AML-193 (cell line): ENCODE measurements at regions not wholly inside any gene's neighbourhood (a gene's known extent, or its start where the extent isn't known, plus 50 kb on each side); places are given as distances from the start of the nearest gene placed in this dataset.

Experiments
- DNase-seq, 2 experiments: peaks; one replicate each; lab custom pipeline; 2025; lab: John Stamatoyannopoulos, UW

DNA sequence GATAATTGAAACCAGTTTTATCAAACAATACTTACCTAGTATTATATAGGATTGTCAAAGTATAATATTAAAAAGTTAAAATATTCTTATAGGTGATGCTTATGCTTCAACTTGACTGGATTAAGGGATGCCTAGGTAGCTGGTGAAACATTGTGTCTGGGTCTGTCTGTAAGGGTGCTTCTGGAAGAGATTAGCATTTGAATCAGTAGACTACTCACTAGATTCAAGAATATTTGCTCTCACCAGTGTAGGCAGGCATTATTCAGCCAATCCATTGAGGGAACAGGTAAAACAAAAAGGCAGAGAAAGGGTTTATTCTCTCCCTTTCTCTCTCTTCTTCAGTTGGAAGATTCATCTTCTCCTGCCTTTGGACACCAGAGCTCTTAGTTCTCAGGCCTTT, 486.8 kb upstream of the GOLIM4 start:
- DNase-seq = no peak

DNA sequence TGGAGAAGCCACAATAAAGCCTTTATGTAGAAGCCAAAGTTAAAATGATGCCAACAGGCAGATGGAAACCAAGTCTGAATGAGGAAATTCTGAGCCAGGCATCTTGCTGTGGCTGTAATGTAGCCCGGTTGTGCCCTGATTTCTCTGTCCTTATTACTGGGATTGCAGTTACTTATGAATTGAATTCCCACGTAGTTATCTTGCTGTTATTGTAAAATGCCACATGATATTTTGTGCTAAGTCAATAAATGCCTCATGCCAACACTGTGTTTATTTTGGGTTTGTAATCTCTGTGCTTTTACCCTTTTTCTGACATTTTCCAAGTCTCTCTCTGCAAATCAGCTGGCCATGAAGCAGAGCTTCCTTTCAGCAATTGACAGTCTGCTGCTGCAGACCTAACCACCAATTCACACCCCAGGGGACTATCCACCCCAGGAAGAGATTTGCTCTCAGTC, 486.1 kb upstream of the GOLIM4 start:
- DNase-seq = no peak

DNA sequence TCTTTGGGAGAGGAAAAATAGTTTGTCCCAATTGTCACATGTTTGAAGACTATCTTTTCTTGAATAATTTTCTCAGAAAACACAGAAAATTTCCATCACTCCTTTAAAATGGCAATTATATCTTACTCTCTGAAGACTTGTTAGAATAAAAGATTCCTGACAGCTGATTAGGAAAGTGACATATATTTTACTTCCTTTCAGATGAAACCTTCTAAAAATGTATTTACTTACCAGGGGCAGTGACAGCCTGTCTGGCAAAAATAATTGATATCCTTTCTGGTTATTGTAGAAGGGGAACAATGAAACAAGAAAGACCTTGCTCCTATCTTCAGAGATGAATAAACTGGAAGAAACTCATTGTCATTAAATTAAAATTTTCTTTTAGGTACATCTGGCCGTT, 483.3 kb upstream of the GOLIM4 start:
- no peak for DNase-seq

DNA sequence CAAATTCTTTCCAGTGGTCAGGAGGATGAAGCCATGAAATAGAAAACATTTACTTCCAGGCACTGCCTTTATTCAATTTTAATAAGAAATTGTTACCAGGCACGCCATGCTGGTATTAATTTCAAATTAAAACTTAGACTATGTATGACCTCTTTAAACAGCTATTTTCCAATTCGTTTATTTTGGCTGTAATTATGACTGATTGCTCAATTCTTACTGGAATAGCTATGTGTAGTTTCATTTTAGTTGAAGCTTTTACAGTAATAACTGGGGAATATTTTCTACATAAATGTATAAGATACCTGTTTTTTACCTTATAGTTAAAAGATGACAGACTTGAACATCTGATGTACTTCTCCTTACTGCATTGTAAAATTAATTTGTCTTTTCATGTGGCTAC, 480.0 kb upstream of the GOLIM4 start:
- no peak for DNase-seq

DNA sequence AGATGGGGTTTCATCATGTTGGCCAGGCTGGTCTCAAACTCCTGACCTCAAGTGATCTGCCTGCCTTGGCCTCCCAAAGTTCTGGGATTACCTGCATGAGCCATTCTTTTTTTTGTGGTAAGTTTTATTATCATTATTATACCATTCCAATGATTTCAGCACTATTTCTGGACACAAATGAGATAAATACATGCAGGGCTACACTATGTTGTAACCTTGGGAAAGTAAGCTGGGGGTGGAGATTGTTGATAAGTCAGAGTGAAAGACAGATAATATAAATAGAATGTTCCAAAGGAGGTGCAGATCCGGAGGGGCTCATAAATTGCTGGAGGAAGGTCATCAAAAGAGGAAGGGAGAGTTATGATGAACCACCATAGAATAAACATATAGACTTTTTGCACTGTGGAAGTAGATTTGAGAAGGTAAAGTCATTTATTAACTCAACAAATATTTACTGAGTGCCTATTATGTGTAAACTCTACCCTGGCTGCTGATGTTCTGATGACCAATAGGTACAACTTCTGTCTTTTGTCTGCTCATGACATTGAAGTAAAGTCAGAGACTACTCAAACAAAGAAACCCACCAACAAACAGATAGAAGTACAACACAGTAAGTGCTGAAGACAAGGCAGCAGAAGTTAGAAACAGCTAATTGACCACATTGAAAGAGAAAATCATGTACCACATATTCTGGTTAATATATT, 478.9 kb upstream of the GOLIM4 start:
- DNase-seq = no peak

DNA sequence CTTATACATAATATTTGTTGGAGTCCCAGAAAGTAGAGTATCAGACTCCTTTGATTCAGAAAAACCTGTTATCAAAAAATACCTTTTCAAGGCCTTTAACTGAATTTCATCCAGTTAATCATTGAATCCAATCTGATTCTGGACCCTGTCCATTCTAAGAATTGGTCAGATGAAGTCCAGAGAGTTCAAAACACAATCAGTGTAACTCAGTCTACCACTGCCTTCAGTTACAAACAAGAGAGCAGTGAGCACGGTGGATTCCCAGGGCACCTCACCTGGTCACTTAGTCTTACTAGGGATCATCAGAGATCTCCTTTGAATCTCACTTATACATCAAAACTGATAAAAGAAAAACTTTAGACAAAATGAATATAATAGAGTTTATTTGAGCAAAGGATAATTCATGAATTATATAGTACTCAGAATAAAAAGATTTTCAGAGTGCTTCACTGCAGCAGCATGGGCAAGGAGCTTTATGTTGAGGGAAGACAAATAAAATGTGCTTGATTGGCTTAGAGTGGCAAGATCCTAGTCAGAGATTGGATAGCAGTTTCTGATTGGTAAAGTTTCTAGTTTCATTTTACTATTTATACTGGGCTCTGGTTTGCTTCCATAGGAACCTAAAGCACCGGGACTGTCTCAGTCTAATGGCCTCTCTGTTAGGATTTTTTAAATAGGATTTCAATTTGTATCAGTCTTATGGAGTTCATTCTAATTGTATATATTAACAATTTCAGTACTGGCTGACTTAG, 474.9 kb upstream of the GOLIM4 start:
- no peak for DNase-seq

DNA sequence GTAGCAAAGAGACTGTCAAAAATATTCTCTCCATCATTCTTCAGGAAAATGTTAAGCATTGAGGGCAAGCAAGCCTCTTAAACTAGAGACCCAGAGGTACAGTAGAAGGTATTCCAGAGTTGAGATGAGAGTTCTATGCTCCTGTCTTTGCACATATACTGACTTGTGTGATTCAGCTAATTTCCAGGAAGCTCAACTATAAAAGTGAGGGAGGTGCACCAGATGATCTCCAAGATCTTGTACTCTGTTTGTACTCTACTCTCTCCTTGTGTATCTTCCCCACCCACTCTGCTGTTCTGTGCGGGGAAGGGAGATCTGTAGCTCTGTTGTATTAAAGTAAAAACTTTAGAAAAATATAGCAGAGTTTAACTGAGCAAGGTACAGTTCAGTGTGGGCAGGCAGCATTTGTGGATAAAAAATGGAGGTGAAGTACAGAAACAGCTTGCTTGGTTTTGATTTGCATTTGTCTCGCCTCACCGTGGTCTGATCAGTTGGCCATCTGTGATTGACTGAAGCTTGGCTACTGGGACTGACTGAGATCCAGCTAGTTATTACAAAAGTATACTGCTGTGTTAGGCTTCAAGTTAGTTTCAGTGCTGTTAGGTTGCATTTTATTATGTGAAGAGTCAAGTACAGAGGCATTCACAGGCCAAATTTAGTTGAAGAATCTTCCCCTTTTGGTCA, 463.1 kb upstream of the GOLIM4 start:
- no peak for DNase-seq

DNA sequence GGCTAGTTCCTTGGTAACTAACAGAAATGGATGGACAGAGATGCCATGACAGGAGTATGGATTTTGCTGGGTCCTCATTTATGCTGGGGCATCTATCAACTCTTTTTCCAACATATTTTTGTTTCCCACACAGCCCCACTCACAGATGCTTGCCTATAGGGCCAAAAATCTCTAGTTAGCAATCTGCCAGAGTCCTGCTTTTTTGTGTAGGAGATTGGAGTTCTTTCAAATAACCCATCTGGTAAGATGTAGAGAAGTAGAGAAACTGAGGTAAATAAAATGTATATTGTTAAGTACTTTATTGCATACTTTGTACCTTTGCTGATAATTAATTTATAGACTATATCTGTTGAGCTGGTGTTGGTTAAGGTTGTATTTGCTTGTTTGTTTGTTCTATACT, 456.5 kb upstream of the GOLIM4 start:
- no peak for DNase-seq

DNA sequence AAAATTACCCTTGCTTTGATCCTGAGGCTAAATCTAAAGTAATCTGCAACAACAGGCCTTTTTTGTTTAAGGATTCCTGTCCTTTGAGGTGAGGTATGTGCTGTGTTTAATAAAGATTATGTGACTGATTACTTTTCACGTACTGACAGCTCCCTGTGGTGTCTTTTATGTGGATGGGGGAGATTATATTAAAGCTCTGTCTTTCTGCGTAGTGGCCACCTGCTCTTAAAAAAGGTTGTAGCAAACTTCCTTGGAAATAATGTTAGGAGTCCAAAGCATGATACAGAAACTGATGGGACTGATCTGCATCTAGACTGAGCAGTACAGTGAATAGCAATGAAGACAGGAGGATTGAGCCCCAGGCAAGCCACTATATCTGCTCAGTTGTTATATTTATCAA, 453.0 kb upstream of the GOLIM4 start:
- no peak for DNase-seq

DNA sequence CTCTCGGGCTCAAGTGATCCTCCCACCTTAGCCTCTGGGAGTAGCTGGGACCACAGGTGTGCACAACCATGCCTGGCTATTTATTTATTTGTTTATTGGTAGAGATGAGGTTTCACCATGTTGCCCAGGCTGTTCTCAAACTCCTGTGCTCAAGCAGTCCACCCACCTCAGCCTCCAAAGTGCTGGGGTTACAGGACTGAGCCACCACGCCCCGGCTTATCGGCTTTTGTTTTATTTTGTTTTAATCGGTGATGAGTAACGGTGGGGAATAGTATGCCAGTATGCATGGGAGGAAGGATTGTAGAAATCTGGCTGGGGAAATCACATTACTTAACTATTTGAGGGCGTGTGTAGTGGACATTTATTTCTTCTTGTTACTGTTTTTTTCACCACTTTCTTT, 451.0 kb upstream of the GOLIM4 start:
- no peak for DNase-seq

DNA sequence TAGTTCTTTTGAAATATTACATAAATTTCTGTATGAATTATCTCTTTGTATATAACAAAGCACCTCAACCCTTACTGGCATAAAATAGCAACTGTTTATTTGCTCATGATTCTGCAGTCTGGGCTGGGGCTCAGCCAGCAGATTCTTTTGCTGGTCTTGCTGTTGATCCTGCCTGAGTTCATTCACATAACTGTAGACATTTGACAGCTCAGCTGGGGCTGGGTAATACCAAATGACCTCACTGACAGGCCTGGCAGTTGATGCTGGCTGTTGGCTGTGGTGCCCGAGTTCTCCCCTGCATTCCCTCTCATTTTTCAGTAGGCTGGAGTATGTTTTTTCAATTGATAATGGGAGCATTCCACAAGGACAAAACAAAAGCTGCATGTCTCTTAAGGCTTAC, 449.9 kb upstream of the GOLIM4 start:
- DNase-seq = no peak

DNA sequence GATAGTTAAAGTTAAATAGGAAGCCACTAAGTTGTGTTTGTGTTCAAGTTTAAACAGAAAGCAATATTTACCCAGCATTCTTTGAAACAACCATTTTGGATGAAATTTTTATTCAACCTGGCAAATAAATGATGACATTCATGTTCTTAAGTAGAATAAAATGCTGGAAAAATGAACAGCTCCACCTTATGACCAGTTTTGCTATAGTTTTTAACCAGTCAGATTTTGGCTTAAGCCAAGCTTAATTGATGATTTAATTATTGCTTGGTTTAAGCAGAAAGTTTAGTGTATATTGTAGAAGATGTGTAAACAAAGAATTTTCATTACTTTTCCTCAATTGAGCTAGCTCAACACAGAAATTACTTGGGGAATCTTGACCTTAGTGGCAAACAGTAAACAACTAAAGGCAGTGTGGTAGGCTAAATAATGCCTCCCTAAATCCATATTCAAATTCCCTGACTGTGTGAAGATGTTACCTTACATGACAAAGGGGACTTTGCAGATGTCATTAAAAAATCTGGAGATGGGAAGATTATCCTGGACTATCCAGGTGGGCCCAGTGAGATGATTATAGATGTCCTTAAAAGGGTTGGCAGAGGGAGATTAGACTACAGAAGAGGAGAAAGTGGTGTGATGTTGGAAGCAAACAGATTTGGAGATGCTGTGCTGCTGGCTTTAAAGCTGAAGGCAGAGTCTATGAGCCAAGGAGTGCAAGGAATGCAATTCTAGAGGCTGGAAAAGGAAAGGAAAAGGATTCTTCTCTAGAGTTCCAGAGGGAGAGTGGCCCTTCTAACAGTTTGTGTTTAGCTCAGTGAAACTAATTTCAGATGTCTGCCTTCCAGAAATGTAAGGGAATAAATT, 448.6 kb upstream of the GOLIM4 start:
- no peak for DNase-seq

DNA sequence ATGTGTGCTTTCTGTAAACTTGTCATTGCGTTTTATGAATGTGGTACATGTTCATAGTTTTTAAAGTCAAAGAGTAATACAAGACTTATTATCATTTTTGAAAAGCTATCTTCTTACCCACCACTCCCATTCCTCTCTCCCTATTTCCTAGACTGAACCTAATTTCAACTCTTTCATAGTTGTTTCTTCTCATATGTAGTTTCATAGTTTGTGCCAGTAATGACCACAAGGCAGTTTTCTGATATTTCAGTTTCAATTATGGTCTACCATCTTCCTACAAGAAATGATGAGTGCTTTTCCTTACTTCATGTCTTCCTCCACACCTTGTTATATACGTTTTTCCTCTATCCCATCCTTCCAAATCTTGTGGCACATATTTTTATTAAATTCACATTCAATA, 445.0 kb upstream of the GOLIM4 start:
- DNase-seq = no peak

DNA sequence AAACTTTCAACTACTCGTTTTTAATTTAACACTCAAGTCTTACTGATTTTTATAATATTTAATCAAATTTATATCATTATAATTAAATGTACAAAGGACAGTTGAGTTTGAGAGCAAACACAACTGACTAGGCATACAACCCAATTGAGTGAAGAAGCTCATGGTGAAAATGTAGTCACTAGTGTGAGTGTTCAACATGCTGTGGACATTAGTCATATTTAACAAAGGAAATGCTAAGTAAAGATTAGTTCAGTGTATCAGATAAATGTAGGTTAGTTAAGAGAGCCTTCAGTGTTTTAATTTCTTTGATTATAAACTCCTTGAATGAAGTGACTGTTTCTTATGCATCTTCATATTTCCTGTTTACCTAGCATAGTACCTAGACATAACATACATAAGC, 444.2 kb upstream of the GOLIM4 start:
- no peak for DNase-seq

DNA sequence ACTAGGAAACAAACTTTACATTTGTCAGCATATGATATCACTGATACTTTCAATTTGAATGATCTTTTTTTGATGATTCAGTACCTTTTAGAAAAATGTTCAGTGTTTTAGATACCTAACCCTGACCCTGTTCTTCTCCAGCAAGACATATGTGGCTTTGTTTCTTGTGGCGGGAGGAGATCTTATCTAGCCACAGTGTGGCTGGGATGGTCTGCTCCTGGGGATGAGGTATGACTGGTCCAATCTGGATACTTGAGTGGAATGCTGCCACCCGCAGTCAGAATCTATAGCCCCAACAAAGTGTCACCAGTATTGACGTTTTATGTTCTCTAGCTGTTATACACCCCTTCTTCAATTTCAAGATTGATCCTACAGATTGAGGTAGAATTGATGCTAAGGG, 439.0 kb upstream of the GOLIM4 start:
- DNase-seq = no peak

DNA sequence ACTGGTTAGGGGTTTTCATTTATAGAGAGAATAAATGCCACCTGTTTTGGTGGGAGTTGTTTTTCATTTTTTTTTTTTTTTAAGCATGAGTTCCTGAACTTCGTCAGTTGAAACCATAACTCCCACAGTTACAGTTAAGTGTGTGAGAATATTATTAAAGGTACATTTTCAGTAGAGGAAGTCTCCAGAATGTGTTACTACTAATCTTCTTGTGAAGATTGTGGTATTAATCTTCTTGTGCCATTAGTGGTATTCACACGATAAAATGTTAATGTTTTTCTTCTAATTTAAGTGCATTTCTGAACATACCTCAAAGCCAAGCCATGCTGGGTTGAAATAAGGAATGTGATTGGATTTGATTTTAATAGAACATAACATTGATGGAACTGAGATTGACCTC, 437.9 kb upstream of the GOLIM4 start:
- no peak for DNase-seq

DNA sequence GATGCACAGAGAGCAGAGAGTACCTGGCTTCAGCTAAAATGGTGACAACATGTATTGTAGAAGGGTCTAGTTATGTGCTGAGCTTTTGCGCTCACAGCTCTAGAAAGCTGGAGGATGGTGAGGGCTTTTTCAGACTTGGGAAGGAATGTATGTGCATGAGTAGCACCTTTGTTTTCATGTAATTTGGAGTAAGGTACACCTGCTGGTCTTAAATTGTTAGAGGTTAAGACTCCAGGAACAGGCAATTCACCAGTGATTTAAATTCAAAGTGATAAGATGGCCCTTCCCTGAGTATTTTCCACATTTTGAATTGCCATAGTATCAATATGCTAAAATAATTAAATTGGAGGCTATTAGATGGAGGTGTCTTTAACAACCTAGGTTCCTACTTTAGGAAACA, 436.4 kb upstream of the GOLIM4 start:
- no peak for DNase-seq

DNA sequence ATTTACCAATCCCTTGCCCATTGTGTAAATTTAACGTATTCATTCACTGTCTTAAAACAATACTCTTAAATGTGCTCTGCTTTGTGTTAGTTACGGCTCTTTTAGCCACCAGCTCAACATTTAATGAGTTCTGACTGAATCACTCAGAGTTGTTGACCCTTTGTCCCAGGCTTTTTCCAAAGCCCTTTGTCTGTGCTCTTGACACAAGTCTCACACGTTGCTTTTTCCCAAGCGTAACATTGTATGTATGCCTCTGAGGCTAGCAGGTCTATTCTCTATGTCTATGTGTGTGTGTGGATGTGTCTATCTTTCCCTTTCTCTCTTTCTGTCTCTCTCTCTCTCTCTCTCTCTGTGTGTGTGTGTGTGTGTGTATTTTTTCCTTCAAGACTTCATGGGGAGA, 435.4 kb upstream of the GOLIM4 start:
- no peak for DNase-seq

DNA sequence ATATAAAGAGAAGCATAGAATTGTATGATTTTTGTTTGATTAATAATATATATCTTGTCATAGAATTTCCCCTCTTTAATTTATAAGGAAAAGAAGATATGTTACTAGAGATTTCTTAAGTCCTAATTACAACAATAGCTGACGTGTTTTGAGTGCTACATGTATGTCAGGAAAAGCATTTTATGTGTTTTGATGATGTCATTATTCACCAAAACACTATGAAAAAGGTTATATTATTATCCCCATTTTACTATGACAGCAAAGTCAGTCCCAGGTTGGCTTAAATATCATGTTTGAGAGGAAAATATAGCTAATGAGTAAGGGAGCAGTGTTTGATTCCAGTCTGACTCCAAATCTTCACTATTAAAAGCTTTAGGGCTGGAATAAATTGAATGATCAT, 428.4 kb upstream of the GOLIM4 start:
- no peak for DNase-seq

DNA sequence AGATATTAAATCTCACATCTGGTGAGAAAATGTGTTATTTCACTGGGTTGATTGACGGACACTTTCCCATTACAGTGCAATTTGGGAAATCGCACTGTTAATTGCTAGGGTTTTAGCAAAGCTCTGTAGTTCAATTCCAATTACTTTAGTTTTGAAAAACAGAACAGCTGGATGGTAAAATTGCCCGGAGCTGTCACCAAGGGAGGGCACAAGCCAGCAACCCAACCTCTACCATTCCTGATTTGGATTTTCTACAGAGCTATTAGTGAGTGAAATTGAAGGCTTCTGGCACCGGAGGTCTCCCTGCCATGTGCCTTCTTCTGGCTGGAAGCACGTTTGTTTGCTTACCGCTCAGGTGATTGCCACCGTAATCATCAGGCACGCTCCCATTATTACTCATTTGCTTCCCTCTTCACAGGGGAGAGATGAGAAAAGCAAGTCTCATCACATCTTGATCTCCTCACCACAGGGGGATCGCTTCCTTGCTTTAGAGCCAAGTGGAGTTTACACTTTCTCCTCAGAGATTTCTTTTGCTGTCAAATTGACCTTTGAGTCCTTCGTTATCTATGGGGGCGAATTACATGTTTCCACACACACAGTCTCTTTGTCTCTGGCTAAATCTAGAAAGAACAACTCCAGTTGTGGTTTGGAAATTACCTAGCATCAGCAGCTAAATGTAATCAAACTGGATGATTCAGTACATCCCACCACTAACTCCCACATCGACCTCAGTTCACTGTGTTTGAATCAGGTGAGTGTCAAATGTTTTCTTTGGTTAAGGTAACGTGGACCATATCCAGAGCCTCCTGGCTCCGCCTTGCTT, 421.7 kb upstream of the GOLIM4 start:
- no peak for DNase-seq

DNA sequence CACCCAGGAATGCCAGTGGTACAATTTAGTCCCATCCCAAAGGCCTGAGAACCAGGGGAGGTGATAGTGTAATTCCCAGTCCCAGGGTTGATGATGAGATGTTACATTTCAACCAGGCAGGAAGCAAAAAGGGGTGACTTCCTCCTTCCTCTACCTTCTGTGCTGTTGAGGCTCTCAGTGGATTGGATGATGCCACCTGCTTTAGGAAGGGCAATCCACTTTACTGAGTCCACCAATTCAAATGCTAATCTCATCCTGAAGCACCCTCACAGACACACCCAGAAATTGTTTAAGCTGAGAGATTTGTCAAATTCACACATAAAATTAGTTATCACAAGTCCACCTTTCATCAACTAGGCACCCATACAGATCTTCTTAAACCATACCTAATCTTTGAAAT, 418.5 kb upstream of the GOLIM4 start:
- DNase-seq = no peak
